ENCODE measurements at regions not wholly inside any gene's neighbourhood (a gene's known extent, or its start where the extent isn't known, plus 50 kb on each side); places are given as distances from the start of the nearest gene placed in this dataset.
A peak's percentile ranks its signal among the peaks of the same experiment; 100 is the strongest.

GRCh38 chr5:102554082-102554481, 55.3 kb upstream of the SLCO6A1 start:
- Histone ChIP-seq H3K9me3 (ENCODE audit: insufficient read depth, low read depth, low read length) (no peaks in the 10 kb centered on the region), H3K36me3 (ENCODE audit: insufficient read depth, low read length) (no peaks in the 10 kb centered on the region), H3K9ac (ENCODE audit: low read length) (no peak overlapping the region), H2AFZ (ENCODE audit: low read depth, low read length) (no peak overlapping the region), H3K27me3 (ENCODE audit: insufficient read depth, low read length) (no peaks in the 10 kb centered on the region), H3K4me1 (ENCODE audit: insufficient read depth, low read length) (no peaks in the 10 kb centered on the region), H3K27ac (ENCODE audit: low read depth, low read length) (no peak overlapping the region), H3K4me3 (ENCODE audit: insufficient read depth, low read depth, low read length) (no peak overlapping the region), H4K20me1 (ENCODE audit: insufficient read depth, low read length) (no peaks in the 10 kb centered on the region), H3K79me2 (ENCODE audit: insufficient read depth, low read length) (no peaks in the 10 kb centered on the region), H3K4me2 (ENCODE audit: low read length) (no peak overlapping the region)
- no peaks in the 10 kb centered on the region for H3K36me3 Mint-ChIP-seq (ENCODE audit: low read depth, unreplicated experiment)
- no peaks in the 10 kb centered on the region for H3K4me1 Mint-ChIP-seq (ENCODE audit: low read depth, unreplicated experiment)
- no peak overlapping the region for H3K4me3 Mint-ChIP-seq (ENCODE audit: unreplicated experiment)
- H3K27me3 Mint-ChIP-seq (ENCODE audit: low read depth, unreplicated experiment), result no peaks in the 10 kb centered on the region
- FAIRE-seq (no peak), DNase-seq (ENCODE audit: low read depth) (peak; percentile 30)
- H3K9me3 Mint-ChIP-seq (ENCODE audit: unreplicated experiment), result peaks cover 6% of the 10 kb centered on the region
- TF ChIP-seq EZH2 (IDR thresholded peaks at IDR 0.05; ENCODE audit: insufficient read depth, low read length), result no peak
- TF ChIP-seq CTCF (IDR thresholded peaks at IDR 0.05; ENCODE audit: insufficient read depth, low read depth, low read length), result no peak
- H3K27ac Mint-ChIP-seq (ENCODE audit: unreplicated experiment), result no peak overlapping the region

- Histone ChIP-seq H3K27ac (ENCODE audit: low read depth, low read length) (no peak overlapping the region), H3K4me2 (ENCODE audit: low read length) (no peak overlapping the region), H4K20me1 (ENCODE audit: insufficient read depth, low read length) (no peaks in the 10 kb centered on the region), H3K27me3 (ENCODE audit: insufficient read depth, low read length) (no peaks in the 10 kb centered on the region), H3K36me3 (ENCODE audit: insufficient read depth, low read length) (no peaks in the 10 kb centered on the region), H3K4me1 (ENCODE audit: insufficient read depth, low read length) (no peaks in the 10 kb centered on the region), H3K9me3 (ENCODE audit: insufficient read depth, low read depth, low read length) (no peaks in the 10 kb centered on the region), H3K9ac (ENCODE audit: low read length) (no peak overlapping the region), H3K79me2 (ENCODE audit: insufficient read depth, low read length) (no peaks in the 10 kb centered on the region), H3K4me3 (ENCODE audit: insufficient read depth, low read depth, low read length) (no peak overlapping the region), H2AFZ (ENCODE audit: low read depth, low read length) (no peak overlapping the region)
- FAIRE-seq, result no peak
- peaks cover 5% of the 10 kb centered on the region for H3K9me3 Mint-ChIP-seq (ENCODE audit: unreplicated experiment)
- no peak overlapping the region for H3K4me3 Mint-ChIP-seq (ENCODE audit: unreplicated experiment)
- no peaks in the 10 kb centered on the region for H3K4me1 Mint-ChIP-seq (ENCODE audit: low read depth, unreplicated experiment)
- TF ChIP-seq CTCF (IDR thresholded peaks at IDR 0.05; ENCODE audit: insufficient read depth, low read depth, low read length) (no peak), EZH2 (IDR thresholded peaks at IDR 0.05; ENCODE audit: insufficient read depth, low read length) (no peak)
- no peak for DNase-seq (ENCODE audit: low read depth)
- no peak overlapping the region for H3K27ac Mint-ChIP-seq (ENCODE audit: unreplicated experiment)
- H3K27me3 Mint-ChIP-seq (ENCODE audit: low read depth, unreplicated experiment), result no peaks in the 10 kb centered on the region
- no peaks in the 10 kb centered on the region for H3K36me3 Mint-ChIP-seq (ENCODE audit: low read depth, unreplicated experiment)
Measured at GRCh38 chr5:102554728-102555127, 55.9 kb upstream of the SLCO6A1 start.

- Mint-ChIP-seq H3K36me3 (ENCODE audit: low read depth, unreplicated experiment) (no peaks in the 10 kb centered on the region), H3K27ac (ENCODE audit: unreplicated experiment) (no peak overlapping the region), H3K27me3 (ENCODE audit: low read depth, unreplicated experiment) (no peaks in the 10 kb centered on the region), H3K9me3 (ENCODE audit: unreplicated experiment) (no peaks in the 10 kb centered on the region), H3K4me1 (ENCODE audit: low read depth, unreplicated experiment) (no peaks in the 10 kb centered on the region), H3K4me3 (ENCODE audit: unreplicated experiment) (no peak overlapping the region)
- Histone ChIP-seq H3K36me3 (ENCODE audit: insufficient read depth, low read length) (no peaks in the 10 kb centered on the region), H4K20me1 (ENCODE audit: insufficient read depth, low read length) (no peaks in the 10 kb centered on the region), H3K4me1 (ENCODE audit: insufficient read depth, low read length) (no peaks in the 10 kb centered on the region), H3K9ac (ENCODE audit: low read length) (no peak overlapping the region), H3K79me2 (ENCODE audit: insufficient read depth, low read length) (no peaks in the 10 kb centered on the region), H2AFZ (ENCODE audit: low read depth, low read length) (no peak overlapping the region), H3K27ac (ENCODE audit: low read depth, low read length) (no peak overlapping the region), H3K9me3 (ENCODE audit: insufficient read depth, low read depth, low read length) (no peaks in the 10 kb centered on the region), H3K4me3 (ENCODE audit: insufficient read depth, low read depth, low read length) (no peak overlapping the region), H3K27me3 (ENCODE audit: insufficient read depth, low read length) (no peaks in the 10 kb centered on the region), H3K4me2 (ENCODE audit: low read length) (no peak overlapping the region)
- FAIRE-seq (peak; percentile 20), DNase-seq (ENCODE audit: low read depth) (no peak)
- peak; percentile 48 for TF ChIP-seq CTCF (IDR thresholded peaks at IDR 0.05; ENCODE audit: insufficient read depth, low read depth, low read length)
- no peak for TF ChIP-seq EZH2 (IDR thresholded peaks at IDR 0.05; ENCODE audit: insufficient read depth, low read length)
Measured at GRCh38 chr5:102561894-102562760, 63.3 kb upstream of the SLCO6A1 start.
